ENCODE measurements at regions not wholly inside any gene's neighbourhood (a gene's known extent, or its start where the extent isn't known, plus 50 kb on each side); places are given as distances from the start of the nearest gene placed in this dataset.

- H3K9me3 ChIP-seq, result peaks cover 13 to 23% of the 10 kb centered on the region in 2 donors
- no peaks in the 10 kb centered on the region for H3K36me3 ChIP-seq
- H3K4me3 ChIP-seq, result no peak overlapping the region
- no peaks in the 10 kb centered on the region for H3K4me1 ChIP-seq
- H3K27me3 ChIP-seq, result no peaks in the 10 kb centered on the region
- H3K27ac ChIP-seq, result no peak overlapping the region
- TF ChIP-seq POLR2AphosphoS5 (IDR thresholded peaks at IDR 0.05) (no peak), POLR2A (IDR thresholded peaks at IDR 0.05) (no peak)
- TF ChIP-seq, protein P1, sequence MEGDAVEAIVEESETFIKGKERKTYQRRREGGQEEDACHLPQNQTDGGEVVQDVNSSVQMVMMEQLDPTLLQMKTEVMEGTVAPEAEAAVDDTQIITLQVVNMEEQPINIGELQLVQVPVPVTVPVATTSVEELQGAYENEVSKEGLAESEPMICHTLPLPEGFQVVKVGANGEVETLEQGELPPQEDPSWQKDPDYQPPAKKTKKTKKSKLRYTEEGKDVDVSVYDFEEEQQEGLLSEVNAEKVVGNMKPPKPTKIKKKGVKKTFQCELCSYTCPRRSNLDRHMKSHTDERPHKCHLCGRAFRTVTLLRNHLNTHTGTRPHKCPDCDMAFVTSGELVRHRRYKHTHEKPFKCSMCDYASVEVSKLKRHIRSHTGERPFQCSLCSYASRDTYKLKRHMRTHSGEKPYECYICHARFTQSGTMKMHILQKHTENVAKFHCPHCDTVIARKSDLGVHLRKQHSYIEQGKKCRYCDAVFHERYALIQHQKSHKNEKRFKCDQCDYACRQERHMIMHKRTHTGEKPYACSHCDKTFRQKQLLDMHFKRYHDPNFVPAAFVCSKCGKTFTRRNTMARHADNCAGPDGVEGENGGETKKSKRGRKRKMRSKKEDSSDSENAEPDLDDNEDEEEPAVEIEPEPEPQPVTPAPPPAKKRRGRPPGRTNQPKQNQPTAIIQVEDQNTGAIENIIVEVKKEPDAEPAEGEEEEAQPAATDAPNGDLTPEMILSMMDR (IDR thresholded peaks at IDR 0.05), result no peak
- intact Hi-C loops (cut with DNase I; ENCODE audit: low total_unique reads), result no loop called here
- DNase-seq (ENCODE audit: low spot score in 2 of 2), result no peak
Observed at GRCh38 chr6:99022039-99022609, 74.4 kb upstream of the FBXL4 start.

DNA sequence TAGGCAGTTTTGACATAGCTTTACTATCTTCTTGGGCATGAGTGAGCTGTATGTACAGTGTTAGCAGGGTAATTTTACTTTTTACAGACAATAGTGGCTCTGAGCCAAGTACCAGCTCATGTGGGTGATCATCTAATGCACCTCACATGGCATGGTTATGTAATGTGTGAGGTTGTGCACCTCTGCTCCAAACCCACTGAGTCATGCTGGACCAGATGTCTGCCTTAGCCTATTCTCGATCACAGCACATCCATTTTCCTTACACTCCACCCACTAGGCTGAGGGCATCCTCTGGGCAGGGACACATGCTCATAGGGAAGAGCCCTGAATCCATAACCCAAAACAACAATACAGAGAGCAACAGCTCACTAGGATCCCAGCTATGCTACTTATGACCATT is 71.6 kb upstream of the FBXL4 start:
- no peak for DNase-seq (ENCODE audit: low spot score in 2 of 2)
- TF ChIP-seq, protein P1 (IDR thresholded peaks at IDR 0.05), result no peak
- TF ChIP-seq POLR2AphosphoS5 (IDR thresholded peaks at IDR 0.05) (no peak), POLR2A (IDR thresholded peaks at IDR 0.05) (no peak)
- intact Hi-C loops (cut with DNase I; ENCODE audit: low total_unique reads), result no loop called here
- Histone ChIP-seq H3K27ac (no peak overlapping the region), H3K36me3 (no peaks in the 10 kb centered on the region), H3K27me3 (no peaks in the 10 kb centered on the region), H3K9me3 (no peaks in the 10 kb centered on the region), H3K4me1 (no peaks in the 10 kb centered on the region), H3K4me3 (no peak overlapping the region)

GRCh38 chr6:99017150-99017549 is 69.4 kb upstream of the FBXL4 start:
- no peak for TF ChIP-seq POLR2A (IDR thresholded peaks at IDR 0.05)
- TF ChIP-seq, protein P1 (IDR thresholded peaks at IDR 0.05), result no peak
- TF ChIP-seq POLR2AphosphoS5 (IDR thresholded peaks at IDR 0.05), result no peak
- no peaks in the 10 kb centered on the region for H3K9me3 ChIP-seq
- no peak overlapping the region for H3K27ac ChIP-seq
- no peak overlapping the region for H3K4me3 ChIP-seq
- DNase-seq (ENCODE audit: low spot score in 2 of 2), result no peak
- no peaks in the 10 kb centered on the region for H3K4me1 ChIP-seq
- H3K36me3 ChIP-seq, result no peaks in the 10 kb centered on the region
- intact Hi-C loops (cut with DNase I; ENCODE audit: low total_unique reads), result no loop called here
- H3K27me3 ChIP-seq, result no peaks in the 10 kb centered on the region

- H3K9me3 ChIP-seq, result no peaks in the 10 kb centered on the region
- TF ChIP-seq, protein P1 (IDR thresholded peaks at IDR 0.05), result no peak
- no peak for TF ChIP-seq POLR2A (IDR thresholded peaks at IDR 0.05)
- no peak for TF ChIP-seq POLR2AphosphoS5 (IDR thresholded peaks at IDR 0.05)
- intact Hi-C loops (cut with DNase I; ENCODE audit: low total_unique reads), result no loop called here
Observed at GRCh38 chr6:99016355-99016754, 68.6 kb upstream of the FBXL4 start.

GRCh38 chr6:99014061-99014460 is 66.3 kb upstream of the FBXL4 start:
- intact Hi-C loops (cut with DNase I; ENCODE audit: low total_unique reads), result no loop called here
- no peak for DNase-seq (ENCODE audit: low spot score in 2 of 2)
- peaks cover 0 to 6% of the 10 kb centered on the region in 2 donors for H3K27me3 ChIP-seq
- no peaks in the 10 kb centered on the region for H3K9me3 ChIP-seq
- no peak overlapping the region for H3K27ac ChIP-seq
- no peak for TF ChIP-seq POLR2AphosphoS5 (IDR thresholded peaks at IDR 0.05)
- TF ChIP-seq, protein P1 (IDR thresholded peaks at IDR 0.05), result no peak
- H3K4me3 ChIP-seq, result no peak overlapping the region
- no peaks in the 10 kb centered on the region for H3K4me1 ChIP-seq
- no peaks in the 10 kb centered on the region for H3K36me3 ChIP-seq

More at GRCh38 chr6:99016355-99016754, 68.6 kb upstream of the FBXL4 start:
- H3K4me3 ChIP-seq, result no peak overlapping the region
- no peak for DNase-seq (ENCODE audit: low spot score in 2 of 2)
- H3K27ac ChIP-seq, result no peak overlapping the region
- no peaks in the 10 kb centered on the region for H3K4me1 ChIP-seq
- no peaks in the 10 kb centered on the region for H3K27me3 ChIP-seq
- no peaks in the 10 kb centered on the region for H3K36me3 ChIP-seq

All from breast epithelium (tissue), 4 donors.